ENCODE measurements at regions not wholly inside any gene's neighbourhood (a gene's known extent, or its start where the extent isn't known, plus 50 kb on each side); places are given as distances from the start of the nearest gene placed in this dataset.
A peak's percentile ranks its signal among the peaks of the same experiment; 100 is the strongest.

- peaks cover 0 to 3% (median 0%) of the 10 kb centered on the region in 7 donors for H3K9me3 Mint-ChIP-seq
Observed at GRCh38 chr6:170128346-170128745, 162.5 kb downstream of the DLL1 start.

GRCh38 chr6:170127151-170127550, 163.7 kb downstream of the DLL1 start:
- H2AFZ ChIP-seq (ENCODE audit: insufficient read depth, low read depth, low read length, poor library complexity, severe bottlenecking): no peak overlapping the region
- H3K36me3 Mint-ChIP-seq: no peaks in the 10 kb centered on the region
- H3K4me1 Mint-ChIP-seq: no peaks in the 10 kb centered on the region
- intact Hi-C loops (cut with micrococcal nuclease): no loop called here
- H3K4me3 ChIP-seq (replicated peaks in 1 of 3; ENCODE audit: low read depth in 2 of 3, low read length in 3 of 3): no peak overlapping the region
- 92% methylated on average over 7 of the region's 9 CpGs for WGBS (ENCODE audit: insufficient coverage)
- H3K9me3 Mint-ChIP-seq: peaks cover 0 to 8% (median 3%) of the 10 kb centered on the region in 7 donors
- peak overlapping the region in 1 of 7 donors; percentile 42 for H3K27ac Mint-ChIP-seq
- no peak for TF ChIP-seq CTCF (IDR thresholded peaks at IDR 0.05)
- H3K36me3 ChIP-seq (replicated peaks in 1 of 2; ENCODE audit: control insufficient read depth in 1 of 2, insufficient read depth in 2 of 2, low read length in 2 of 2): no peaks in the 10 kb centered on the region
- no peak overlapping the region for H3K4me3 Mint-ChIP-seq
- H3K27ac ChIP-seq (ENCODE audit: low read depth in 1 of 2, low read length in 2 of 2): no peak overlapping the region
- no peaks in the 10 kb centered on the region for H3K79me2 ChIP-seq (ENCODE audit: insufficient read depth, low read length)
- H3K27me3 ChIP-seq (ENCODE audit: control insufficient read depth in 2 of 2, insufficient read depth in 2 of 2, low read length in 2 of 2): no peaks in the 10 kb centered on the region
- peaks cover 3 to 6% (median 3%) of the 10 kb centered on the region in 3 donors for H3K27me3 Mint-ChIP-seq (ENCODE audit: low read depth in 3 of 3)
- H3K9me3 ChIP-seq (replicated peaks in 1 of 2; ENCODE audit: control insufficient read depth in 1 of 2, insufficient read depth in 1 of 2, low read length in 2 of 2): no peaks in the 10 kb centered on the region
- DNase-seq: no peak
- H3K4me2 ChIP-seq (replicated peaks; ENCODE audit: extremely low read depth, low read length, poor library complexity, severe bottlenecking): no peak overlapping the region
- no peaks in the 10 kb centered on the region for H3K4me1 ChIP-seq (ENCODE audit: control insufficient read depth in 1 of 2, insufficient read depth in 2 of 2, low read length in 2 of 2)
- no peak overlapping the region for H3K9ac ChIP-seq (ENCODE audit: insufficient read depth, low read length, poor library complexity, severe bottlenecking)
- H4K20me1 ChIP-seq (ENCODE audit: insufficient read depth, low read length): no peaks in the 10 kb centered on the region

More at GRCh38 chr6:170128346-170128745, 162.5 kb downstream of the DLL1 start:
- Mint-ChIP-seq H3K27ac (peak overlapping the region in 1 of 7 donors; percentile 43), H3K36me3 (no peaks in the 10 kb centered on the region), H3K4me3 (no peak overlapping the region), H3K4me1 (no peaks in the 10 kb centered on the region), H3K27me3 (ENCODE audit: low read depth in 3 of 3) (peaks cover 3 to 6% (median 3%) of the 10 kb centered on the region in 3 donors)
- Histone ChIP-seq H3K4me2 (replicated peaks; ENCODE audit: extremely low read depth, low read length, poor library complexity, severe bottlenecking) (no peak overlapping the region), H3K27me3 (ENCODE audit: control insufficient read depth in 2 of 2, insufficient read depth in 2 of 2, low read length in 2 of 2) (no peaks in the 10 kb centered on the region), H3K4me3 (replicated peaks in 1 of 3; ENCODE audit: low read depth in 2 of 3, low read length in 3 of 3) (no peak overlapping the region), H3K36me3 (replicated peaks in 1 of 2; ENCODE audit: control insufficient read depth in 1 of 2, insufficient read depth in 2 of 2, low read length in 2 of 2) (no peaks in the 10 kb centered on the region), H3K9ac (ENCODE audit: insufficient read depth, low read length, poor library complexity, severe bottlenecking) (no peak overlapping the region), H3K4me1 (ENCODE audit: control insufficient read depth in 1 of 2, insufficient read depth in 2 of 2, low read length in 2 of 2) (no peaks in the 10 kb centered on the region), H4K20me1 (ENCODE audit: insufficient read depth, low read length) (no peaks in the 10 kb centered on the region), H3K79me2 (ENCODE audit: insufficient read depth, low read length) (no peaks in the 10 kb centered on the region), H2AFZ (ENCODE audit: insufficient read depth, low read depth, low read length, poor library complexity, severe bottlenecking) (no peak overlapping the region), H3K27ac (ENCODE audit: low read depth in 1 of 2, low read length in 2 of 2) (no peak overlapping the region), H3K9me3 (replicated peaks in 1 of 2; ENCODE audit: control insufficient read depth in 1 of 2, insufficient read depth in 1 of 2, low read length in 2 of 2) (no peaks in the 10 kb centered on the region)
- no peak for DNase-seq
- TF ChIP-seq CTCF (IDR thresholded peaks at IDR 0.05): no peak
- intact Hi-C loops (cut with micrococcal nuclease): no loop called here
- 97% methylated on average over 10 of the region's 10 CpGs for WGBS (ENCODE audit: insufficient coverage)

Measured in CD14-positive monocyte (primary cell).